HepG2 (cell line): ENCODE measurements at regions not wholly inside any gene's neighbourhood (a gene's known extent, or its start where the extent isn't known, plus 50 kb on each side); places are given as distances from the start of the nearest gene placed in this dataset.

Experiments
- ATAC-seq: fragments of 200-7000 bp; cut with Tn5 transposase; 3 replicates; pipeline ENCODE4 v1.9.1; 2020; ENCODE audit warnings: mild to moderate bottlenecking, moderate library complexity
- BruUV-seq: library from RNA; stranded (reverse); fragments of 400-500 nt; replicated peaks from 2 replicates; lab custom pipeline; 2021; lab: Mats Ljungman, UMichigan
- CTCF ChIA-PET: fragments of 300-600 bp; formaldehyde crosslinking; extraction: SDS; loops from one replicate; lab custom pipeline; 2021; ENCODE audit warnings: low total read pairs, inconsistent platforms, low intra/inter-chr PET ratio; lab: Yijun Ruan, JAX
- POLR2A ChIA-PET: fragments of 350-600 bp; sonication (Branson Sonifier 250); formaldehyde crosslinking; loops from one replicate; lab custom pipeline; 2020; ENCODE audit warnings: antibody characterized with exemption, inconsistent platforms; lab: Yijun Ruan, JAX
- DNase-seq: peaks from one replicate; pipeline ENCODE4 v3.0.0-alpha.2; 2015; ENCODE audit warnings: low spot score
- FAIRE-seq: peaks from 3 replicates; lab custom pipeline; 2011; peaks lifted over from hg19 to GRCh38; lab: Jason Lieb, UNC
- H2AFZ ChIP-seq: one replicate; pipeline ENCODE4 v1.6.1; 2011; ENCODE audit warnings: low read length, inconsistent platforms
- H3K27ac ChIP-seq: fragments of 300-600 bp; 3 replicates; pipeline ENCODE4 v1.8.0; 2011; ENCODE audit warnings: mixed run types, mild to moderate bottlenecking, mixed read lengths, low read length, inconsistent platforms; ENCODE audit not compliant: insufficient read depth; ENCODE audit errors: extremely low read length
- H3K27me3 ChIP-seq, 2 experiments: fragments of 200-600 bp in 1 of 2; 2 replicates in 1 of 2; 3 replicates in 1 of 2; pipeline versions ENCODE4 v1.6.0 to v1.8.0; 2011; ENCODE audit warnings: low read length in 2 of 2, mild to moderate bottlenecking in 2 of 2, moderate library complexity in 2 of 2, inconsistent platforms in 1 of 2; ENCODE audit not compliant: insufficient read depth in 2 of 2, control insufficient read depth in 1 of 2
- H3K36me3 ChIP-seq, 2 experiments: fragments of 200-600 bp in 1 of 2; replicated peaks in 1 of 2; 2 replicates in 1 of 2; 3 replicates in 1 of 2; pipeline versions ENCODE4 v1.5.1 to v1.8.0; 2011; ENCODE audit warnings: low read length in 2 of 2, inconsistent platforms in 1 of 2; ENCODE audit not compliant: insufficient read depth in 2 of 2, control insufficient read depth in 1 of 2
- H3K4me1 ChIP-seq: 2 replicates; pipeline ENCODE4 v1.5.1; 2012; ENCODE audit warnings: low read length, inconsistent platforms; ENCODE audit not compliant: insufficient read depth
- H3K4me2 ChIP-seq: 2 replicates; pipeline ENCODE4 v1.6.0; 2011; ENCODE audit warnings: low read depth, low read length, inconsistent platforms
- H3K4me3 ChIP-seq, 3 experiments: fragments of 200-600 bp in 1 of 3; sonication (generic), shearing (Covaris generic) in 1 of 3; replicated peaks in 1 of 3; 2 replicates each; pipeline ENCODE4 v1.5.1; 2011 to 2016; ENCODE audit warnings: low read length in 3 of 3, inconsistent platforms in 2 of 3, low read depth in 2 of 3, mild to moderate bottlenecking in 2 of 3, control low read depth in 1 of 3, mixed read lengths in 1 of 3; ENCODE audit not compliant: insufficient read depth in 1 of 3
- H3K79me2 ChIP-seq: one replicate; pipeline ENCODE4 v1.6.1; 2011; ENCODE audit warnings: low read length, inconsistent platforms; ENCODE audit not compliant: insufficient read depth
- H3K9ac ChIP-seq: 2 replicates; pipeline ENCODE4 v1.6.0; 2011; ENCODE audit warnings: mild to moderate bottlenecking, low read depth, low read length, inconsistent platforms; ENCODE audit not compliant: insufficient read depth
- H3K9me3 ChIP-seq: 2 replicates; pipeline ENCODE4 v1.5.1; 2012; ENCODE audit warnings: mild to moderate bottlenecking, low read length
- H4K20me1 ChIP-seq: 2 replicates; pipeline ENCODE4 v1.6.0; 2011; ENCODE audit warnings: inconsistent platforms, mild to moderate bottlenecking, low read length, moderate library complexity; ENCODE audit not compliant: insufficient read depth
- FOXK2 ChIP-seq: fragments of 450-650 bp; IDR thresholded peaks from 2 replicates; pipeline ENCODE4 v1.6.1; 2016
- HOXA9 ChIP-seq: sonication (generic); formaldehyde crosslinking; IDR thresholded peaks from 2 replicates; pipeline ENCODE4 v1.8.1; 2022; ENCODE audit warnings: missing genetic modification reagents, mild to moderate bottlenecking, moderate library complexity, borderline replicate concordance
- SAFB2 ChIP-seq: sonication (generic); formaldehyde crosslinking; IDR thresholded peaks from 2 replicates; pipeline ENCODE4 v1.5.1; 2020; ENCODE audit warnings: missing genetic modification reagents, low read depth, mild to moderate bottlenecking, borderline replicate concordance
- SPEN ChIP-seq: sonication (generic); formaldehyde crosslinking; IDR thresholded peaks from 2 replicates; pipeline ENCODE4 v1.5.1; 2020; ENCODE audit warnings: low read depth, mild to moderate bottlenecking, missing genetic modification reagents
- ZNF543 ChIP-seq: sonication (generic); formaldehyde crosslinking; IDR thresholded peaks from 2 replicates; pipeline ENCODE4 v1.4.0; 2020; ENCODE audit warnings: mild to moderate bottlenecking, missing genetic modification reagents
- ZNF569 ChIP-seq: sonication (generic); formaldehyde crosslinking; IDR thresholded peaks from 2 replicates; pipeline ENCODE4 v1.5.0; 2020; ENCODE audit warnings: mild to moderate bottlenecking, missing genetic modification reagents, moderate library complexity, borderline replicate concordance
- WGBS: methylation state at CpG from one replicate; pipeline ENCODE4 v1.1.6; 2017; ENCODE audit warnings: low lambda C conversion rate; 5-methylcytosine and 5-hydroxymethylcytosine counted together
- in situ Hi-C: cut with HindIII; loops from 2 replicates; pipeline ENCODE4 v1.10.0; 2017; ENCODE audit warnings: low pct_unique_long_range_greater_than_20kb; ENCODE audit not compliant: extremely low pct_ligation_motif_present
- intact Hi-C: fragments of 100-400 bp; cut with micrococcal nuclease; formaldehyde crosslinking; loops from one replicate; pipeline ENCODE4 v1.10.0; 2022; ENCODE audit not compliant: unreplicated experiment
- TF ChIP-seq, protein P1 (sequence below): sonication (generic); formaldehyde crosslinking; IDR thresholded peaks from 2 replicates; pipeline ENCODE4 v1.8.1; 2022; ENCODE audit warnings: low read depth, mild to moderate bottlenecking, missing genetic modification reagents
- TF ChIP-seq, protein P2 (sequence below): sonication (generic); formaldehyde crosslinking; IDR thresholded peaks from 2 replicates; pipeline ENCODE4 v1.4.0; 2020; ENCODE audit warnings: mild to moderate bottlenecking, missing genetic modification reagents
- TF ChIP-seq, protein P3 (sequence below): sonication (generic); formaldehyde crosslinking; IDR thresholded peaks from 2 replicates; pipeline ENCODE4 v1.4.0; 2020; ENCODE audit warnings: missing genetic modification reagents
- TF ChIP-seq, protein P4 (sequence below): sonication (generic); formaldehyde crosslinking; IDR thresholded peaks from 2 replicates; pipeline ENCODE4 v1.5.0; 2020; ENCODE audit warnings: missing genetic modification reagents

DNA sequence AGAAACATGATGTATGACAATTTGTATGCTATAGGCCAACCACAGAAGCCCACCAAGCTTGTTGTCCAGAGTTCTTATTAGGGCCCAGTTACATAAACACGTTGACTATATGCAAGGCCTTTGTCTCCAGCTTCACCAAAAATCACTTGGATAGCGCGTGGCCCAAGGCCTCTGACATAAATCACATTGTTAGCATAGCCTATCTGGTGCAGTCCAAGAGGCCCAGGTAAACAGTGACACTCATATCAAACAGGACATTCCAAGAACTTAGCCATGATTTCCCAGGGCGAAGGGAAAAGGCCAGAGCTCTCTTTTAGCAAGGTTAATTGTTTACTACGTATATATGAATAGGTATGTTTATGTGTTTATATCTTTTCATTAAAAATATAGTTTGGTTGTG, 337.2 kb upstream of the CELF2 start:
- Histone ChIP-seq H2AFZ (no peak overlapping the region), H3K4me1 (no peaks in the 10 kb centered on the region), H4K20me1 (no peaks in the 10 kb centered on the region), H3K9ac (no peak overlapping the region), H3K4me2 (no peak overlapping the region), H3K79me2 (no peaks in the 10 kb centered on the region), H3K4me3 (no peak overlapping the region), H3K27ac (no peak overlapping the region), H3K9me3 (peaks cover 90% of the 10 kb centered on the region), H3K36me3 (no peaks in the 10 kb centered on the region), H3K27me3 (no peaks in the 10 kb centered on the region)
- 1% methylated on average over 5 of the region's 5 CpGs for WGBS
- TF ChIP-seq, protein P1, sequence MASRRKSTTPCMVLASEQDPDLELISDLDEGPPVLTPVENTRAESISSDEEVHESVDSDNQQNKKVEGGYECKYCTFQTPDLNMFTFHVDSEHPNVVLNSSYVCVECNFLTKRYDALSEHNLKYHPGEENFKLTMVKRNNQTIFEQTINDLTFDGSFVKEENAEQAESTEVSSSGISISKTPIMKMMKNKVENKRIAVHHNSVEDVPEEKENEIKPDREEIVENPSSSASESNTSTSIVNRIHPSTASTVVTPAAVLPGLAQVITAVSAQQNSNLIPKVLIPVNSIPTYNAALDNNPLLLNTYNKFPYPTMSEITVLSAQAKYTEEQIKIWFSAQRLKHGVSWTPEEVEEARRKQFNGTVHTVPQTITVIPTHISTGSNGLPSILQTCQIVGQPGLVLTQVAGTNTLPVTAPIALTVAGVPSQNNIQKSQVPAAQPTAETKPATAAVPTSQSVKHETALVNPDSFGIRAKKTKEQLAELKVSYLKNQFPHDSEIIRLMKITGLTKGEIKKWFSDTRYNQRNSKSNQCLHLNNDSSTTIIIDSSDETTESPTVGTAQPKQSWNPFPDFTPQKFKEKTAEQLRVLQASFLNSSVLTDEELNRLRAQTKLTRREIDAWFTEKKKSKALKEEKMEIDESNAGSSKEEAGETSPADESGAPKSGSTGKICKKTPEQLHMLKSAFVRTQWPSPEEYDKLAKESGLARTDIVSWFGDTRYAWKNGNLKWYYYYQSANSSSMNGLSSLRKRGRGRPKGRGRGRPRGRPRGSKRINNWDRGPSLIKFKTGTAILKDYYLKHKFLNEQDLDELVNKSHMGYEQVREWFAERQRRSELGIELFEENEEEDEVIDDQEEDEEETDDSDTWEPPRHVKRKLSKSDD = no peak
- TF ChIP-seq, protein P2, sequence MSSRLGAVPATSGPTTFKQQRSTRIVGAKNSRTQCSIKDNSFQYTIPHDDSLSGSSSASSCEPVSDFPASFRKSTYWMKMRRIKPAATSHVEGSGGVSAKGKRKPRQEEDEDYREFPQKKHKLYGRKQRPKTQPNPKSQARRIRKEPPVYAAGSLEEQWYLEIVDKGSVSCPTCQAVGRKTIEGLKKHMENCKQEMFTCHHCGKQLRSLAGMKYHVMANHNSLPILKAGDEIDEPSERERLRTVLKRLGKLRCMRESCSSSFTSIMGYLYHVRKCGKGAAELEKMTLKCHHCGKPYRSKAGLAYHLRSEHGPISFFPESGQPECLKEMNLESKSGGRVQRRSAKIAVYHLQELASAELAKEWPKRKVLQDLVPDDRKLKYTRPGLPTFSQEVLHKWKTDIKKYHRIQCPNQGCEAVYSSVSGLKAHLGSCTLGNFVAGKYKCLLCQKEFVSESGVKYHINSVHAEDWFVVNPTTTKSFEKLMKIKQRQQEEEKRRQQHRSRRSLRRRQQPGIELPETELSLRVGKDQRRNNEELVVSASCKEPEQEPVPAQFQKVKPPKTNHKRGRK (CRISPR knock-in tag) = no peak
- TF ChIP-seq FOXK2 = no peak
- TF ChIP-seq, protein P3, sequence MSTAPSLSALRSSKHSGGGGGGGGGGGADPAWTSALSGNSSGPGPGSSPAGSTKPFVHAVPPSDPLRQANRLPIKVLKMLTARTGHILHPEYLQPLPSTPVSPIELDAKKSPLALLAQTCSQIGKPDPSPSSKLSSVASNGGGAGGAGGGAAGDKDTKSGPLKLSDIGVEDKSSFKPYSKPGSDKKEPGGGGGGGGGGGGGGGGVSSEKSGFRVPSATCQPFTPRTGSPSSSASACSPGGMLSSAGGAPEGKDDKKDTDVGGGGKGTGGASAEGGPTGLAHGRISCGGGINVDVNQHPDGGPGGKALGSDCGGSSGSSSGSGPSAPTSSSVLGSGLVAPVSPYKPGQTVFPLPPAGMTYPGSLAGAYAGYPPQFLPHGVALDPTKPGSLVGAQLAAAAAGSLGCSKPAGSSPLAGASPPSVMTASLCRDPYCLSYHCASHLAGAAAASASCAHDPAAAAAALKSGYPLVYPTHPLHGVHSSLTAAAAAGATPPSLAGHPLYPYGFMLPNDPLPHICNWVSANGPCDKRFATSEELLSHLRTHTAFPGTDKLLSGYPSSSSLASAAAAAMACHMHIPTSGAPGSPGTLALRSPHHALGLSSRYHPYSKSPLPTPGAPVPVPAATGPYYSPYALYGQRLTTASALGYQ (CRISPR knock-in tag) = no peak
- no peak for TF ChIP-seq SPEN (CRISPR knock-in tag)
- TF ChIP-seq ZNF569 = no peak
- no peak for TF ChIP-seq ZNF543 (CRISPR knock-in tag)
- TF ChIP-seq SAFB2 = no peak
- TF ChIP-seq HOXA9 = no peak
- TF ChIP-seq, protein P4, sequence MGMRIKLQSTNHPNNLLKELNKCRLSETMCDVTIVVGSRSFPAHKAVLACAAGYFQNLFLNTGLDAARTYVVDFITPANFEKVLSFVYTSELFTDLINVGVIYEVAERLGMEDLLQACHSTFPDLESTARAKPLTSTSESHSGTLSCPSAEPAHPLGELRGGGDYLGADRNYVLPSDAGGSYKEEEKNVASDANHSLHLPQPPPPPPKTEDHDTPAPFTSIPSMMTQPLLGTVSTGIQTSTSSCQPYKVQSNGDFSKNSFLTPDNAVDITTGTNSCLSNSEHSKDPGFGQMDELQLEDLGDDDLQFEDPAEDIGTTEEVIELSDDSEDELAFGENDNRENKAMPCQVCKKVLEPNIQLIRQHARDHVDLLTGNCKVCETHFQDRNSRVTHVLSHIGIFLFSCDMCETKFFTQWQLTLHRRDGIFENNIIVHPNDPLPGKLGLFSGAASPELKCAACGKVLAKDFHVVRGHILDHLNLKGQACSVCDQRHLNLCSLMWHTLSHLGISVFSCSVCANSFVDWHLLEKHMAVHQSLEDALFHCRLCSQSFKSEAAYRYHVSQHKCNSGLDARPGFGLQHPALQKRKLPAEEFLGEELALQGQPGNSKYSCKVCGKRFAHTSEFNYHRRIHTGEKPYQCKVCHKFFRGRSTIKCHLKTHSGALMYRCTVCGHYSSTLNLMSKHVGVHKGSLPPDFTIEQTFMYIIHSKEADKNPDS (CRISPR knock-in tag) = no peak
- DNase-seq (no peak), ATAC-seq (no peak), FAIRE-seq (no peak)
- ChIA-PET POLR2A (no interaction called here), CTCF (no interaction called here)
- no TSS peak for BruUV-seq
- intact Hi-C loops = no loop called here
- in situ Hi-C loops = no loop called here
